ENCODE measurements at regions not wholly inside any gene's neighbourhood (a gene's known extent, or its start where the extent isn't known, plus 50 kb on each side); places are given as distances from the start of the nearest gene placed in this dataset.

DNA sequence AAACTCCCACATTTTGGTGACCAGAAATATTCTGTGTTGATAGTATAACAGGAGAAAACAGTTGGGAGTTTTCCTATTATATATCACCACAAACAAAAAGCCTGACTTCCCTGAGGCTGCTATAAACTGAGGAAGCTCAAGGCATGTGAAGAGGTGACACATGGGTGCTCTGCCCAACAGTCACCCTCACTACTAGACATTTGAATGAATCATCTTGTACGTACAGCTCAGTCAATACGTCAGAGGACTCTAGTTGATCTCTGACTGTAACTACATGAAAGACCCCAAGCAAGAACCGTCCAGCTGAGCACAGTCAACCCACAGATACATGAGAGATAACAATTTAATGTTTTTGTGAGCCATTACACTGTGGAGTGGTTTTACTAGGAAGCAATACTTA, 338.3 kb upstream of the ATP11B start:
- no peak overlapping the region for H3K9ac ChIP-seq (ENCODE audit: insufficient read depth in 1 of 2, low read length in 2 of 2)
- WGBS, 2 donors = 84 to 85% methylated on average over 3 of the region's 3 CpGs
- TF ChIP-seq CTCF (IDR thresholded peaks at IDR 0.05; ENCODE audit: control extremely low read depth, extremely low read depth) = no peak
- no peaks in the 10 kb centered on the region for H3K9me3 ChIP-seq (ENCODE audit: control insufficient read depth in 4 of 4, insufficient read depth in 3 of 4, low read length in 3 of 4)
- no peak overlapping the region for H3K4me3 ChIP-seq
- no peaks in the 10 kb centered on the region for H3K36me3 ChIP-seq (ENCODE audit: control insufficient read depth in 4 of 4, insufficient read depth in 4 of 4, low read length in 4 of 4)
- no peak overlapping the region for H3K27ac ChIP-seq (ENCODE audit: low read depth in 1 of 2, low read length in 1 of 2)
- DNase-seq (no peak), ATAC-seq (ENCODE audit: insufficient read depth, low FRiP score) (no peak)
- H3K4me1 ChIP-seq (ENCODE audit: control insufficient read depth in 5 of 5, insufficient read depth in 5 of 5, low read length in 5 of 5) = peaks cover 0 to 2% (median 0%) of the 10 kb centered on the region in 5 donors
- no peaks in the 10 kb centered on the region for H3K27me3 ChIP-seq (ENCODE audit: control insufficient read depth in 3 of 3, insufficient read depth in 3 of 3, low read length in 2 of 3)

DNA sequence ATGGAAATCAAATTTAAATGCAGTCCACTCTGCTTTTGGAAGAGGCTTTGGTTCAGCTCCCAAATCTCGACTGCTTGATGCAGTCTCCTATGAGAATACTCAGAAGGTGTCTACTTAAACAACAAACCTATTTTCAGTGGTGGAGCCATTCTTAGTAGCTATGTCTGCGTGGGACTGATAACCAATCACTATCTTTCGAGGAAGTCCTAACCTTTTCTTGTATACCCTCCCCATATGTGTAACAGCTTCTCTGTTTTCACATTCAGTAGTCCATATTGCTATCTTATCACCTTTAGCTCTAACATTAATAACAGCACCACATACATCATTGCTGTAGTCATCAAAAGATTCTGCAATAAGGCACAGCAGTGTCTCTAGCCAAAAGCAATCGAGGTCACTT, 333.0 kb upstream of the ATP11B start:
- Histone ChIP-seq H3K4me1 (ENCODE audit: control insufficient read depth in 5 of 5, insufficient read depth in 5 of 5, low read length in 5 of 5) (no peaks in the 10 kb centered on the region), H3K9me3 (ENCODE audit: control insufficient read depth in 4 of 4, insufficient read depth in 3 of 4, low read length in 3 of 4) (peaks cover 0 to 6% (median 2%) of the 10 kb centered on the region in 4 donors), H3K4me3 (no peak overlapping the region), H3K27ac (ENCODE audit: low read depth in 1 of 2, low read length in 1 of 2) (no peak overlapping the region), H3K27me3 (ENCODE audit: control insufficient read depth in 3 of 3, insufficient read depth in 3 of 3, low read length in 2 of 3) (no peaks in the 10 kb centered on the region), H3K36me3 (ENCODE audit: control insufficient read depth in 4 of 4, insufficient read depth in 4 of 4, low read length in 4 of 4) (no peaks in the 10 kb centered on the region), H3K9ac (ENCODE audit: insufficient read depth in 1 of 2, low read length in 2 of 2) (no peak overlapping the region)
- 66 to 69% methylated on average over 4 of the region's 4 CpGs for WGBS, 2 donors
- ATAC-seq (ENCODE audit: insufficient read depth, low FRiP score) (no peak), DNase-seq (no peak)
- no peak for TF ChIP-seq CTCF (IDR thresholded peaks at IDR 0.05; ENCODE audit: control extremely low read depth, extremely low read depth)

GRCh38 chr3:182462152-182462551, 331.2 kb upstream of the ATP11B start:
- Histone ChIP-seq H3K27ac (ENCODE audit: low read depth in 1 of 2, low read length in 1 of 2) (no peak overlapping the region), H3K9ac (ENCODE audit: insufficient read depth in 1 of 2, low read length in 2 of 2) (no peak overlapping the region), H3K4me3 (no peak overlapping the region), H3K4me1 (ENCODE audit: control insufficient read depth in 5 of 5, insufficient read depth in 5 of 5, low read length in 5 of 5) (no peaks in the 10 kb centered on the region), H3K36me3 (ENCODE audit: control insufficient read depth in 4 of 4, insufficient read depth in 4 of 4, low read length in 4 of 4) (no peaks in the 10 kb centered on the region), H3K9me3 (ENCODE audit: control insufficient read depth in 4 of 4, insufficient read depth in 3 of 4, low read length in 3 of 4) (peaks cover 0 to 6% (median 2%) of the 10 kb centered on the region in 4 donors), H3K27me3 (ENCODE audit: control insufficient read depth in 3 of 3, insufficient read depth in 3 of 3, low read length in 2 of 3) (no peaks in the 10 kb centered on the region)
- ATAC-seq (ENCODE audit: insufficient read depth, low FRiP score) (no peak), DNase-seq (no peak)
- no peak for TF ChIP-seq CTCF (IDR thresholded peaks at IDR 0.05; ENCODE audit: control extremely low read depth, extremely low read depth)

DNA sequence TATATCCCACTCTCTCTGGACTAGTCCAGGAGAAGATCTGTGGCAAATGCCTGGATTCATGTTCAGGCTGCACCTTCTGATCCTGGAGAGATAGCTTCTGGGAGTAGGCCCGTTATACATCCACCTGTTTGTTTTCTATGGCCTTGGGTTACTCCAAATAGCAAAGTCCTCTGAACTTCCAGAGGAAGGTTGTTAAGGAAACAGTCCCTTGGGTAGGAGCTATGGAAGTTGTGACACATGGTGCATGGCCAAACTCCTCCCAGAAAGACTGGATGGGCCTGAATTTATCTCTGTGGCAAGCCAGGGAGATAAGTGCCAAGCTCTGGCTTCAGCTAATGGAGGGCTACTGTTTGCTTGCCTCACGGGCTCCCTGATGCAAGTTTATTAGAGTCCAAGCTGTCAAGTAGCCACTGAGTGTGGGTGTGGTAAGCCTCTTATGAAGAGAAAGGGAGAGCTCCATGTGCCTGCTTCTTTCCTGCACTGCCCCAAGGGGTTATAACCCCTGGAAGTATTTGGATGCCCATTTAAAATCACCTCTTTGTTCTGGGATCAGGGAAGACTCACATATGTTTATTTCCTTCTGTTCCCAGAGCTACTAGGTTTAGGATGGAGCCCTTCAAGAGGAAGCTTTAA, 328.7 kb upstream of the ATP11B start:
- Histone ChIP-seq H3K9me3 (ENCODE audit: control insufficient read depth in 4 of 4, insufficient read depth in 3 of 4, low read length in 3 of 4) (peaks cover 0 to 6% (median 2%) of the 10 kb centered on the region in 4 donors), H3K27me3 (ENCODE audit: control insufficient read depth in 3 of 3, insufficient read depth in 3 of 3, low read length in 2 of 3) (no peaks in the 10 kb centered on the region), H3K9ac (ENCODE audit: insufficient read depth in 1 of 2, low read length in 2 of 2) (no peak overlapping the region), H3K4me1 (ENCODE audit: control insufficient read depth in 5 of 5, insufficient read depth in 5 of 5, low read length in 5 of 5) (peaks cover 0 to 4% (median 0%) of the 10 kb centered on the region in 5 donors), H3K4me3 (no peak overlapping the region), H3K36me3 (ENCODE audit: control insufficient read depth in 4 of 4, insufficient read depth in 4 of 4, low read length in 4 of 4) (no peaks in the 10 kb centered on the region), H3K27ac (ENCODE audit: low read depth in 1 of 2, low read length in 1 of 2) (no peak overlapping the region)
- no peak for TF ChIP-seq CTCF (IDR thresholded peaks at IDR 0.05; ENCODE audit: control extremely low read depth, extremely low read depth)
- DNase-seq = no peak
- WGBS, 2 donors = 64 to 80% methylated on average over 2 of the region's 2 CpGs
- no peak for ATAC-seq (ENCODE audit: insufficient read depth, low FRiP score)
